ENCODE measurements at regions not wholly inside any gene's neighbourhood (a gene's known extent, or its start where the extent isn't known, plus 50 kb on each side); places are given as distances from the start of the nearest gene placed in this dataset.

GRCh38 chr5:74009502-74009901 is 383.5 kb downstream of the ARHGEF28 start:
- TF ChIP-seq, protein P1, sequence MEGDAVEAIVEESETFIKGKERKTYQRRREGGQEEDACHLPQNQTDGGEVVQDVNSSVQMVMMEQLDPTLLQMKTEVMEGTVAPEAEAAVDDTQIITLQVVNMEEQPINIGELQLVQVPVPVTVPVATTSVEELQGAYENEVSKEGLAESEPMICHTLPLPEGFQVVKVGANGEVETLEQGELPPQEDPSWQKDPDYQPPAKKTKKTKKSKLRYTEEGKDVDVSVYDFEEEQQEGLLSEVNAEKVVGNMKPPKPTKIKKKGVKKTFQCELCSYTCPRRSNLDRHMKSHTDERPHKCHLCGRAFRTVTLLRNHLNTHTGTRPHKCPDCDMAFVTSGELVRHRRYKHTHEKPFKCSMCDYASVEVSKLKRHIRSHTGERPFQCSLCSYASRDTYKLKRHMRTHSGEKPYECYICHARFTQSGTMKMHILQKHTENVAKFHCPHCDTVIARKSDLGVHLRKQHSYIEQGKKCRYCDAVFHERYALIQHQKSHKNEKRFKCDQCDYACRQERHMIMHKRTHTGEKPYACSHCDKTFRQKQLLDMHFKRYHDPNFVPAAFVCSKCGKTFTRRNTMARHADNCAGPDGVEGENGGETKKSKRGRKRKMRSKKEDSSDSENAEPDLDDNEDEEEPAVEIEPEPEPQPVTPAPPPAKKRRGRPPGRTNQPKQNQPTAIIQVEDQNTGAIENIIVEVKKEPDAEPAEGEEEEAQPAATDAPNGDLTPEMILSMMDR (IDR thresholded peaks at IDR 0.05; ENCODE audit: borderline replicate concordance, extremely low read depth, low read length, poor library complexity, severe bottlenecking), result no peak
- TF ChIP-seq EZH2 (IDR thresholded peaks at IDR 0.05; ENCODE audit: borderline replicate concordance, low read depth, low read length, severe bottlenecking), result no peak
